GM19351 (cell line): ENCODE measurements at regions not wholly inside any gene's neighbourhood (a gene's known extent, or its start where the extent isn't known, plus 50 kb on each side); places are given as distances from the start of the nearest gene placed in this dataset.

Experiments
- ATAC-seq: cut with Tn5 transposase; IDR thresholded peaks from one replicate; pipeline ENCODE4 v1.9.1; 2021; ENCODE audit warnings: mild to moderate bottlenecking, moderate library complexity; ENCODE audit not compliant: unreplicated experiment

DNA sequence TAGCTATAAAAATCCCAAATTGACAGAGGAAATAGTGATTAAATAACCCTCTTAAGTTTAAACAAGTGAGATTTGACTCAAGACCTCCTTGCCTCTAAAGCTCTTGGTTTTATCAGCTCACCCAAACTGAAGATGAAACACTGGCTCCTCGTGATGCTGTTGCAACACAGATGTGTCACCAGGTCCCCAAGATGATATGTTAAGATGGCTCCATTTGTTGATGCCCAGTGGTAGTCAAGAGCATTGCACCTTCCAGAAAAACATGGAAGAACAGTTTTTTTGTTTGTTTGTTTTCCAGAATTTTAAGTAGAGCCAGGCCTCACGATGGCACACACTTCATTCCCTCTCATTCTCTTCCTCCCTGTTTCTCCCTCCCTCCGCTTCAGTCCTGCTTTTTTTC lies 399.8 kb downstream of the TXNL1 start:
- no peak for ATAC-seq

GRCh38 chr18:56235481-56236013 lies 402.8 kb downstream of the TXNL1 start:
- peak; percentile 92 for ATAC-seq

GRCh38 chr18:56235071-56235470 lies 403.3 kb downstream of the TXNL1 start:
- ATAC-seq, result peak; percentile 54

GRCh38 chr18:56233595-56233994 lies 404.8 kb downstream of the TXNL1 start:
- ATAC-seq, result no peak

- no peak for ATAC-seq
Observed at GRCh38 chr18:56226025-56226424, 412.4 kb downstream of the TXNL1 start.

- ATAC-seq, result no peak
Observed at GRCh38 chr18:56224669-56225561, 413.5 kb downstream of the TXNL1 start.

GRCh38 chr18:56221195-56222065 lies 417.0 kb downstream of the TXNL1 start:
- ATAC-seq, result no peak

DNA sequence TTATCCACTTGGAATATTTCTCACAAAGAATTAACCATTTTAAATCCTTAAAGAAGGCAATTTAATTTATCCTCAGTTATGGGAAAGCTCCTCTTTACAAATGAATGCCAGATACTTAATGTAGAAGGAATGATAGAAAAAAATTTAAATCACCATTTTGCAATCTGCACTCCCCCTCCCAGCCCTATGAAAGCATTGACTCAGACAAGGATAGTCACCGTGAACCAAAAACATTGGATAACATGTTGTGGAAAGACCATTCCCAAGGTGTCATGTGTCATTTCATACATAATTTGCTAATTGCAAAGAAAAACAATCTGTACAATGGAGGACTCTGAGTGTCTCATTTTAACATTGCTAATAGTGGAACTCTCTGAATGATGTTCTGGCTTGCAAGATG lies 421.0 kb downstream of the TXNL1 start:
- no peak for ATAC-seq

- no peak for ATAC-seq
Observed at GRCh38 chr18:56214706-56215105, 423.7 kb downstream of the TXNL1 start.

GRCh38 chr18:56210520-56210919 lies 427.9 kb downstream of the TXNL1 start:
- no peak for ATAC-seq

DNA sequence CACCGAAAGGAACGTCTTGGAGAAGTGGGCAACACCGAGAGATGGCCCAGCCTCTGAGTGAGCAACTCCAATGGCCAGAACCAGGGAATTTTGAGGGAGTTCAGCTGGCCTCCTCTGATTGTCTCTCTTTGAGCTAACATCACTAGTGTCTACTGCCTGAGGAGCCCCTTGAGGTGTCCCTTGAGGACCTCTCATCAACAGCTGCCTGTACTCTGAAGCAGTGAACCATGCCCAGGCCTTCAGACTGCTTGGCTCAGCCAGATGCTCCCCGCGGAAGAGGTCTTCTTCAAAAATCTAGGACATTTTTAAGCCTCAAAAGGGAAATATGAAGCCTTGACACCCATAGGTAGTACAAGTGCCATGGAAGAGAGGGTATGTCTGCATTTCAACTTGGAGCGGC lies 430.4 kb downstream of the TXNL1 start:
- ATAC-seq, result no peak

DNA sequence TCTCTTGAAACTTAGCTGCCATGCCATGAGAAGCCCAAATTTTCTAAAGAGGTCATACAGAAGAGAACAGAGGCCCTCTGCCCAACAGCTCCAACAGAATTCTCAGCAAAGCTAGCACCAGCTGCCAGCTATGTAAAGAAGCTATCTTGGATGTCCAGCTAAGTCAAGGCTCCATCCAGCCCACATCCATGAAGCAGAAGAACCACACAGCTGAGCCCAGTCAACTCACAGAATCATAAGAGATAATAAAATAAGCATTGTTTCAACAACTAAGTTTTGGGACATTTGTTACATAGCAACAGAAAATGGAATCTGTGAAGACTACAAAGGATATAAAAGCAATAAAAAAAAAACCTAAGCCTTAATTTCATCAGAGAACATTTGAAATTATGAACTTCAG lies 434.3 kb downstream of the TXNL1 start:
- ATAC-seq, result no peak

GRCh38 chr18:56202678-56203077 lies 435.7 kb downstream of the TXNL1 start:
- ATAC-seq, result no peak

- no peak for ATAC-seq
Observed at GRCh38 chr18:56200381-56200911, 437.9 kb downstream of the TXNL1 start.

- ATAC-seq, result no peak
Observed at GRCh38 chr18:56199580-56200330, 438.6 kb downstream of the TXNL1 start.

- ATAC-seq, result peak; percentile 90
Observed at GRCh38 chr18:56197241-56197859, 441.0 kb downstream of the TXNL1 start.

- no peak for ATAC-seq
Observed at GRCh38 chr18:56196495-56197225, 441.7 kb downstream of the TXNL1 start.

- no peak for ATAC-seq
Observed at GRCh38 chr18:56191334-56191733, 447.1 kb downstream of the TXNL1 start.

DNA sequence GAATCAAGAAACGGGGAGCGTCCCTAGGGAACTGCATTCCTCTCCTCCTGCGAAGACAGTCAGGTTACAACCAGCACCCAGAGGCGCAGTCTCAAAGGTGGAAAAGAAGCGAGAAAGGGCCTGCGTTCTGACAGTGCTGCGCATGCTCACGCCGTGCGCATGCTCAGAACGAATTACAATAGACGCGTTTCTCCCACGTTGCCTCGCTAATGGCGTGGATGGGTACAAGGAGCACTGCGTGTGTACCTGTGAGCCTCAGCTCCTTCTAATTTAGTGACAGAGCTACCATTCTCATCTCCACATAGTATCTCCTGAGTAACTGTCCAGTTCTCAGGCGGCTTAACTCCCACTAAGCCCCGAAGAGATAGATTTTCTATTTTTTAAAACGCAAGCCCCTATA lies 448.8 kb downstream of the TXNL1 start:
- ATAC-seq, result no peak
